ENCODE measurements at regions not wholly inside any gene's neighbourhood (a gene's known extent, or its start where the extent isn't known, plus 50 kb on each side); places are given as distances from the start of the nearest gene placed in this dataset.
A peak's percentile ranks its signal among the peaks of the same experiment; 100 is the strongest.

DNA sequence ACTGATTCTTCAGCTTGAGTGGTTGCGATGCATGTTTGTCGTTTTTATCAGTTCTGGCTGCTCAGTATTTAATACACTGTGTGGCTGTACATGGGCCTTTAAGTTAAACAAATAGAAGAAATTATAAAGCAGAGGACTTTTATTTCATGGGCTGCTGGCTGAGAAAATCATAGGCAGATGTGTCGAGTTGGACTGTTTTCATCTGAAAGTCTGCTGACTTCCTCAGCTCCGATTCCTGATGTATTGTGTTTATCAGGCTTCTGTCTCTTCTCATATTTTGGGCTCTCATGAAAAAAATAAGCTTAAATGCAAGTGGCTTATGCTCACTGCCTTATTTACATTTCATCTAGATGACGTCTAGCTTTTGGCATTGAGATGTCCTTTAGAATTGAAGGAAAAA, 129.5 kb upstream of the GGTLC1 start:
- no peak for DNase-seq
- Histone ChIP-seq H3K4me3 (ENCODE audit: low read length) (no peak overlapping the region), H3K4me1 (ENCODE audit: low read length) (no peaks in the 10 kb centered on the region), H3K27ac (ENCODE audit: low read length) (no peak overlapping the region), H3K4me2 (ENCODE audit: low read depth, low read length, poor library complexity, severe bottlenecking) (no peak overlapping the region), H3K79me2 (ENCODE audit: low read length) (no peaks in the 10 kb centered on the region), H3K9me2 (replicated peaks; ENCODE audit: insufficient read depth, low read length) (no peaks in the 10 kb centered on the region), H2AFZ (ENCODE audit: low read length) (no peak overlapping the region), H4K20me1 (ENCODE audit: insufficient read depth, low read depth, low read length) (no peaks in the 10 kb centered on the region), H3K9ac (ENCODE audit: low read length) (no peak overlapping the region), H3K36me3 (ENCODE audit: insufficient read depth, low read length) (no peaks in the 10 kb centered on the region), H3K27me3 (ENCODE audit: low read length) (0 out of 2 replicates have a peak, but pooled peaks cover 2% of the 10 kb centered on the region), H3K9me3 (ENCODE audit: low read length) (no peaks in the 10 kb centered on the region)

- no peak overlapping the region for H3K27ac ChIP-seq (ENCODE audit: low read length)
- H3K9me2 ChIP-seq (replicated peaks; ENCODE audit: insufficient read depth, low read length), result no peaks in the 10 kb centered on the region
- no peaks in the 10 kb centered on the region for H3K4me1 ChIP-seq (ENCODE audit: low read length)
- no peak overlapping the region for H3K9ac ChIP-seq (ENCODE audit: low read length)
- no peaks in the 10 kb centered on the region for H3K79me2 ChIP-seq (ENCODE audit: low read length)
- H3K9me3 ChIP-seq (ENCODE audit: low read length), result no peaks in the 10 kb centered on the region
- H3K27me3 ChIP-seq (ENCODE audit: low read length), result 0 out of 2 replicates have a peak, but pooled peaks cover 2% of the 10 kb centered on the region
- no peak overlapping the region for H3K4me3 ChIP-seq (ENCODE audit: low read length)
- DNase-seq, result no peak
- H4K20me1 ChIP-seq (ENCODE audit: insufficient read depth, low read depth, low read length), result no peaks in the 10 kb centered on the region
- H3K4me2 ChIP-seq (ENCODE audit: low read depth, low read length, poor library complexity, severe bottlenecking), result no peak overlapping the region
- H2AFZ ChIP-seq (ENCODE audit: low read length), result no peak overlapping the region
- H3K36me3 ChIP-seq (ENCODE audit: insufficient read depth, low read length), result no peaks in the 10 kb centered on the region
These were observed 128.8 kb upstream of the GGTLC1 start for GRCh38 chr20:24117383-24117782.

DNA sequence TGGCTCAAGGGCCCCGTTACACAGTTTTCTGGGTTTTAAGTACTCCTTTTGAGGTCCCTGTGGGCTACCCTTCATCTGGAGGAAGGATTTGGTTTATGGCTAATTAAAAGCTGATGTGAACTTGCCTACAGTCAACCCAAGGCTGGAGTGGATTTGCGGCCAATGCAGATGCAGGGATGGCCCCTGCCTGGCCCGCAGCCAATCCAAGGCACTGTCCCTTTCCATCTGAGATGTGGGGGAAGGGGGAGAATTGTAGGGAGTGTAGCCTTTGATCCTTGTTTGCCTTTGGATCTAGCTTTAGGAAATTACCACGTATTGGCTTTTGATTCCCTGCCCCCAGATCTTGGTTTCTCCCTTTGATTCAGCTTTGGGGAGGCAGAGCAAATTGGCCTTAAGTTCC, 128.0 kb upstream of the GGTLC1 start:
- no peak overlapping the region for H3K4me3 ChIP-seq (ENCODE audit: low read length)
- H3K27me3 ChIP-seq (ENCODE audit: low read length), result no peaks in the 10 kb centered on the region
- no peaks in the 10 kb centered on the region for H4K20me1 ChIP-seq (ENCODE audit: insufficient read depth, low read depth, low read length)
- H2AFZ ChIP-seq (ENCODE audit: low read length), result no peak overlapping the region
- no peak overlapping the region for H3K9ac ChIP-seq (ENCODE audit: low read length)
- H3K79me2 ChIP-seq (ENCODE audit: low read length), result no peaks in the 10 kb centered on the region
- DNase-seq, result no peak
- no peak overlapping the region for H3K27ac ChIP-seq (ENCODE audit: low read length)
- no peak overlapping the region for H3K4me2 ChIP-seq (ENCODE audit: low read depth, low read length, poor library complexity, severe bottlenecking)
- H3K9me2 ChIP-seq (replicated peaks; ENCODE audit: insufficient read depth, low read length), result no peaks in the 10 kb centered on the region
- no peaks in the 10 kb centered on the region for H3K9me3 ChIP-seq (ENCODE audit: low read length)
- no peaks in the 10 kb centered on the region for H3K36me3 ChIP-seq (ENCODE audit: insufficient read depth, low read length)
- no peaks in the 10 kb centered on the region for H3K4me1 ChIP-seq (ENCODE audit: low read length)

GRCh38 chr20:24112360-24112759, 123.8 kb upstream of the GGTLC1 start:
- H2AFZ ChIP-seq (ENCODE audit: low read length), result no peak overlapping the region
- no peak overlapping the region for H3K4me2 ChIP-seq (ENCODE audit: low read depth, low read length, poor library complexity, severe bottlenecking)
- no peaks in the 10 kb centered on the region for H3K79me2 ChIP-seq (ENCODE audit: low read length)
- H3K36me3 ChIP-seq (ENCODE audit: insufficient read depth, low read length), result no peaks in the 10 kb centered on the region
- H3K27me3 ChIP-seq (ENCODE audit: low read length), result no peaks in the 10 kb centered on the region
- no peaks in the 10 kb centered on the region for H4K20me1 ChIP-seq (ENCODE audit: insufficient read depth, low read depth, low read length)
- H3K4me1 ChIP-seq (ENCODE audit: low read length), result no peaks in the 10 kb centered on the region
- no peaks in the 10 kb centered on the region for H3K9me2 ChIP-seq (replicated peaks; ENCODE audit: insufficient read depth, low read length)
- no peaks in the 10 kb centered on the region for H3K9me3 ChIP-seq (ENCODE audit: low read length)
- no peak overlapping the region for H3K9ac ChIP-seq (ENCODE audit: low read length)
- H3K4me3 ChIP-seq (ENCODE audit: low read length), result no peak overlapping the region
- H3K27ac ChIP-seq (ENCODE audit: low read length), result no peak overlapping the region
- DNase-seq, result no peak

- no peaks in the 10 kb centered on the region for H3K79me2 ChIP-seq (ENCODE audit: low read length)
- H3K9me3 ChIP-seq (ENCODE audit: low read length), result no peaks in the 10 kb centered on the region
- H3K27ac ChIP-seq (ENCODE audit: low read length), result no peak overlapping the region
- DNase-seq, result no peak
- no peaks in the 10 kb centered on the region for H4K20me1 ChIP-seq (ENCODE audit: insufficient read depth, low read depth, low read length)
- no peak overlapping the region for H3K4me2 ChIP-seq (ENCODE audit: low read depth, low read length, poor library complexity, severe bottlenecking)
- H2AFZ ChIP-seq (ENCODE audit: low read length), result no peak overlapping the region
- H3K9ac ChIP-seq (ENCODE audit: low read length), result no peak overlapping the region
- H3K4me1 ChIP-seq (ENCODE audit: low read length), result no peaks in the 10 kb centered on the region
- H3K36me3 ChIP-seq (ENCODE audit: insufficient read depth, low read length), result no peaks in the 10 kb centered on the region
- no peaks in the 10 kb centered on the region for H3K27me3 ChIP-seq (ENCODE audit: low read length)
- H3K9me2 ChIP-seq (replicated peaks; ENCODE audit: insufficient read depth, low read length), result no peaks in the 10 kb centered on the region
- H3K4me3 ChIP-seq (ENCODE audit: low read length), result no peak overlapping the region
These were observed 123.3 kb upstream of the GGTLC1 start for GRCh38 chr20:24111858-24112257.

DNA sequence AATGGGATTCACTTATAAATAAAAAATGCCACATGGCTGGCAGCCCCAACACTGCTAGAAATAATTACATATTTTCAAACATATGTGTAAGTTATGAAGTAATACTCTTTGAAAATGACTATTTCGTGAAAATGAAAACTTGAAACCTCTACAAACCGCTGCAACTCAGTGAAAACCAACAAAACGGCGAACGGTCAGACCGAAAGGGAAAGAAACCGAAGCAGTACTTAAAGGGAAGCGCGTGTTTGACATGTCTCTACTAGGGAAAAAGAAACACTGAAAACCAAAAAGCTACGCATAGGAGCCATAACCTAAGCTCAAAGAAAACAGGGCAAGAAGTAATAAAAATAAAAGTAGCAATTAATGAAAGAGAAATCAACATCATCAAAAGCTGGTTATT, 121.0 kb upstream of the GGTLC1 start:
- H2AFZ ChIP-seq (ENCODE audit: low read length), result no peak overlapping the region
- no peaks in the 10 kb centered on the region for H3K4me1 ChIP-seq (ENCODE audit: low read length)
- H3K9me3 ChIP-seq (ENCODE audit: low read length), result no peaks in the 10 kb centered on the region
- no peak overlapping the region for H3K4me3 ChIP-seq (ENCODE audit: low read length)
- no peak overlapping the region for H3K4me2 ChIP-seq (ENCODE audit: low read depth, low read length, poor library complexity, severe bottlenecking)
- no peaks in the 10 kb centered on the region for H3K27me3 ChIP-seq (ENCODE audit: low read length)
- H3K9me2 ChIP-seq (replicated peaks; ENCODE audit: insufficient read depth, low read length), result no peaks in the 10 kb centered on the region
- no peaks in the 10 kb centered on the region for H3K79me2 ChIP-seq (ENCODE audit: low read length)
- no peaks in the 10 kb centered on the region for H3K36me3 ChIP-seq (ENCODE audit: insufficient read depth, low read length)
- no peaks in the 10 kb centered on the region for H4K20me1 ChIP-seq (ENCODE audit: insufficient read depth, low read depth, low read length)
- H3K9ac ChIP-seq (ENCODE audit: low read length), result no peak overlapping the region
- no peak for DNase-seq
- H3K27ac ChIP-seq (ENCODE audit: low read length), result no peak overlapping the region

GRCh38 chr20:24109008-24109407, 120.4 kb upstream of the GGTLC1 start:
- Histone ChIP-seq H3K4me2 (ENCODE audit: low read depth, low read length, poor library complexity, severe bottlenecking) (no peak overlapping the region), H3K9ac (ENCODE audit: low read length) (no peak overlapping the region), H3K4me1 (ENCODE audit: low read length) (no peaks in the 10 kb centered on the region), H3K36me3 (ENCODE audit: insufficient read depth, low read length) (no peaks in the 10 kb centered on the region), H3K27ac (ENCODE audit: low read length) (no peak overlapping the region), H3K79me2 (ENCODE audit: low read length) (no peaks in the 10 kb centered on the region), H4K20me1 (ENCODE audit: insufficient read depth, low read depth, low read length) (no peaks in the 10 kb centered on the region), H3K9me2 (replicated peaks; ENCODE audit: insufficient read depth, low read length) (no peaks in the 10 kb centered on the region), H3K4me3 (ENCODE audit: low read length) (no peak overlapping the region), H2AFZ (ENCODE audit: low read length) (no peak overlapping the region), H3K27me3 (ENCODE audit: low read length) (no peaks in the 10 kb centered on the region), H3K9me3 (ENCODE audit: low read length) (no peaks in the 10 kb centered on the region)
- peak; percentile 66 for DNase-seq

- Histone ChIP-seq H3K4me1 (ENCODE audit: low read length) (no peaks in the 10 kb centered on the region), H3K79me2 (ENCODE audit: low read length) (no peaks in the 10 kb centered on the region), H3K27ac (ENCODE audit: low read length) (no peak overlapping the region), H3K9me2 (replicated peaks; ENCODE audit: insufficient read depth, low read length) (no peaks in the 10 kb centered on the region), H3K9ac (ENCODE audit: low read length) (no peak overlapping the region), H3K9me3 (ENCODE audit: low read length) (no peaks in the 10 kb centered on the region), H3K4me2 (ENCODE audit: low read depth, low read length, poor library complexity, severe bottlenecking) (no peak overlapping the region), H3K36me3 (ENCODE audit: insufficient read depth, low read length) (no peaks in the 10 kb centered on the region), H3K27me3 (ENCODE audit: low read length) (no peaks in the 10 kb centered on the region), H4K20me1 (ENCODE audit: insufficient read depth, low read depth, low read length) (no peaks in the 10 kb centered on the region), H2AFZ (ENCODE audit: low read length) (no peak overlapping the region), H3K4me3 (ENCODE audit: low read length) (no peak overlapping the region)
- no peak for DNase-seq
These were observed 120.0 kb upstream of the GGTLC1 start for GRCh38 chr20:24108581-24108980.

GRCh38 chr20:24106801-24107445, 118.3 kb upstream of the GGTLC1 start:
- no peak overlapping the region for H3K4me2 ChIP-seq (ENCODE audit: low read depth, low read length, poor library complexity, severe bottlenecking)
- DNase-seq, result no peak
- H3K27ac ChIP-seq (ENCODE audit: low read length), result no peak overlapping the region
- H3K9me2 ChIP-seq (replicated peaks; ENCODE audit: insufficient read depth, low read length), result no peaks in the 10 kb centered on the region
- H3K36me3 ChIP-seq (ENCODE audit: insufficient read depth, low read length), result no peaks in the 10 kb centered on the region
- H2AFZ ChIP-seq (ENCODE audit: low read length), result no peak overlapping the region
- no peaks in the 10 kb centered on the region for H4K20me1 ChIP-seq (ENCODE audit: insufficient read depth, low read depth, low read length)
- no peaks in the 10 kb centered on the region for H3K9me3 ChIP-seq (ENCODE audit: low read length)
- no peak overlapping the region for H3K9ac ChIP-seq (ENCODE audit: low read length)
- no peaks in the 10 kb centered on the region for H3K4me1 ChIP-seq (ENCODE audit: low read length)
- no peaks in the 10 kb centered on the region for H3K79me2 ChIP-seq (ENCODE audit: low read length)
- H3K27me3 ChIP-seq (ENCODE audit: low read length), result no peaks in the 10 kb centered on the region
- no peak overlapping the region for H3K4me3 ChIP-seq (ENCODE audit: low read length)
